Small intestine (tissue), 7 donors: ENCODE measurements at regions not wholly inside any gene's neighbourhood (a gene's known extent, or its start where the extent isn't known, plus 50 kb on each side); places are given as distances from the start of the nearest gene placed in this dataset.
"Not testable (repeated sequence)": the region's sequence is repeated elsewhere in the genome, so short reads cannot be mapped to it uniquely, and the experiment has no call there.

Experiments used
- DNase-seq, 2 donors: peaks; one replicate each; pipeline versions ENCODE4 v3.0.0 to v3.0.0-alpha.2; 2013
- FAIRE-seq: peaks from 2 replicates; lab custom pipeline; 2012; peaks lifted over from hg19 to GRCh38; lab: Jason Lieb, UNC
- H3K27ac ChIP-seq, 3 donors: one replicate each; pipeline ENCODE4 v1.5.1; 2013; ENCODE audit warnings: low read length in 2 of 3, mild to moderate bottlenecking in 2 of 3, control low read depth in 1 of 3, inconsistent platforms in 1 of 3, low read depth in 1 of 3, moderate library complexity in 1 of 3
- H3K27me3 ChIP-seq, 3 donors: one replicate each; pipeline ENCODE4 v1.6.1; 2013; ENCODE audit warnings: low read length in 3 of 3, inconsistent platforms in 1 of 3; ENCODE audit not compliant: control insufficient read depth in 3 of 3, insufficient read depth in 3 of 3
- H3K36me3 ChIP-seq, 3 donors: one replicate each; pipeline ENCODE4 v1.6.1; 2013; ENCODE audit warnings: low read length in 3 of 3, inconsistent platforms in 1 of 3, low read depth in 1 of 3, mild to moderate bottlenecking in 1 of 3, moderate library complexity in 1 of 3; ENCODE audit not compliant: control insufficient read depth in 3 of 3, insufficient read depth in 2 of 3
- H3K4me1 ChIP-seq, 3 donors: one replicate each; pipeline ENCODE4 v1.6.1; 2013; ENCODE audit warnings: low read length in 2 of 3, inconsistent platforms in 1 of 3, low read depth in 1 of 3, mild to moderate bottlenecking in 1 of 3, moderate library complexity in 1 of 3; ENCODE audit not compliant: control insufficient read depth in 3 of 3, insufficient read depth in 2 of 3
- H3K4me3 ChIP-seq, 3 donors: one replicate each; pipeline ENCODE4 v1.5.1; 2013; ENCODE audit warnings: low read length in 3 of 3, control low read depth in 1 of 3, inconsistent platforms in 1 of 3, low read depth in 1 of 3, mild to moderate bottlenecking in 1 of 3, moderate library complexity in 1 of 3
- H3K9me3 ChIP-seq, 2 donors: one replicate each; pipeline ENCODE4 v1.6.1; 2013; ENCODE audit warnings: low read depth in 1 of 2, low read length in 1 of 2; ENCODE audit not compliant: control insufficient read depth in 2 of 2, insufficient read depth in 1 of 2
- WGBS, 3 donors: extraction: QIAGEN DNeasy Blood & Tissue Kit; methylation state at CpG; one replicate each; pipeline ENCODE4 v1.1.7; 2013; 5-methylcytosine and 5-hydroxymethylcytosine counted together
- donor health status: healthy with polysubstance abuse.
- donor health status: control.
- donor health status: control.
- donor health status: Bipolar disorder and iron deficiency.
- donor health status: healthy.

GRCh38 chr3:150346266-150346665, 61.8 kb upstream of the TSC22D2 start:
- 88 to 92% (median 90%) methylated on average over 6 of the region's 6 CpGs for WGBS, 3 donors

GRCh38 chr3:150345021-150345538, 63.0 kb upstream of the TSC22D2 start:
- 15 to 50% (median 24%) methylated on average over 10 of the region's 10 CpGs for WGBS, 3 donors
- H3K27me3 ChIP-seq = no peaks in the 10 kb centered on the region
- DNase-seq (peak; percentile 90 to 97), FAIRE-seq (no peak)
- no peak overlapping the region for H3K27ac ChIP-seq
- H3K4me1 ChIP-seq = no peaks in the 10 kb centered on the region
- no peaks in the 10 kb centered on the region for H3K9me3 ChIP-seq
- no peaks in the 10 kb centered on the region for H3K36me3 ChIP-seq
- H3K4me3 ChIP-seq = no peak overlapping the region

More at GRCh38 chr3:150346266-150346665, 61.8 kb upstream of the TSC22D2 start:
- no peak overlapping the region for H3K27ac ChIP-seq
- DNase-seq (no peak), FAIRE-seq (no peak)
- no peaks in the 10 kb centered on the region for H3K4me1 ChIP-seq
- no peak overlapping the region for H3K4me3 ChIP-seq
- H3K27me3 ChIP-seq = no peaks in the 10 kb centered on the region
- H3K36me3 ChIP-seq = no peaks in the 10 kb centered on the region
- H3K9me3 ChIP-seq = no peaks in the 10 kb centered on the region

- Histone ChIP-seq H3K4me1 (no peaks in the 10 kb centered on the region), H3K27ac (no peak overlapping the region), H3K9me3 (no peaks in the 10 kb centered on the region), H3K4me3 (no peak overlapping the region), H3K36me3 (no peaks in the 10 kb centered on the region), H3K27me3 (no peaks in the 10 kb centered on the region)
- FAIRE-seq (no peak), DNase-seq (no peak)
- WGBS, 3 donors = 73 to 86% (median 84%) methylated on average over 8 of the region's 8 CpGs
Measured at GRCh38 chr3:150344079-150344759, 63.9 kb upstream of the TSC22D2 start.

GRCh38 chr3:150342896-150343467, 65.1 kb upstream of the TSC22D2 start:
- H3K4me3 ChIP-seq = no peak overlapping the region
- DNase-seq (no peak), FAIRE-seq (no peak)
- H3K9me3 ChIP-seq = no peaks in the 10 kb centered on the region
- H3K4me1 ChIP-seq = no peaks in the 10 kb centered on the region
- no peak overlapping the region for H3K27ac ChIP-seq
- no peaks in the 10 kb centered on the region for H3K36me3 ChIP-seq
- 83 to 98% (median 96%) methylated on average over 2 of the region's 2 CpGs for WGBS, 3 donors
- H3K27me3 ChIP-seq = no peaks in the 10 kb centered on the region

GRCh38 chr3:150341891-150342290, 66.2 kb upstream of the TSC22D2 start:
- DNase-seq = no peak
- Histone ChIP-seq H3K27me3 (no peaks in the 10 kb centered on the region), H3K9me3 (no peaks in the 10 kb centered on the region), H3K27ac (no peak overlapping the region), H3K36me3 (no peaks in the 10 kb centered on the region), H3K4me1 (no peaks in the 10 kb centered on the region), H3K4me3 (no peak overlapping the region)
- no peak for FAIRE-seq
- WGBS, 3 donors = 78 to 82% (median 79%) methylated on average over 3 of the region's 3 CpGs

- not testable (repeated sequence) for H3K27ac ChIP-seq, H3K4me1 ChIP-seq, H3K27me3 ChIP-seq, DNase-seq, H3K9me3 ChIP-seq, H3K4me3 ChIP-seq, H3K36me3 ChIP-seq, FAIRE-seq
- 88 to 96% (median 92%) methylated on average over 9 of the region's 9 CpGs for WGBS, 3 donors
Measured at GRCh38 chr3:150336363-150336762, 71.7 kb upstream of the TSC22D2 start.

GRCh38 chr3:150335631-150336030, 72.5 kb upstream of the TSC22D2 start:
- WGBS, 3 donors = 71 to 87% (median 82%) methylated on average over 2 of the region's 2 CpGs
- no peak for DNase-seq
- H3K36me3 ChIP-seq = no peaks in the 10 kb centered on the region
- H3K9me3 ChIP-seq = no peaks in the 10 kb centered on the region
- no peaks in the 10 kb centered on the region for H3K4me1 ChIP-seq
- no peak for FAIRE-seq
- no peaks in the 10 kb centered on the region for H3K27me3 ChIP-seq
- H3K4me3 ChIP-seq = no peak overlapping the region
- H3K27ac ChIP-seq = no peak overlapping the region

- Histone ChIP-seq H3K36me3 (no peaks in the 10 kb centered on the region), H3K4me3 (no peak overlapping the region), H3K27me3 (no peaks in the 10 kb centered on the region), H3K9me3 (no peaks in the 10 kb centered on the region), H3K27ac (no peak overlapping the region), H3K4me1 (no peaks in the 10 kb centered on the region)
- WGBS, 3 donors = 45 to 75% (median 67%) methylated on average over 3 of the region's 3 CpGs
- DNase-seq (no peak), FAIRE-seq (no peak)
Measured at GRCh38 chr3:150334974-150335373, 73.1 kb upstream of the TSC22D2 start.
